Right lobe of liver (tissue), 6 donors: ENCODE measurements at regions not wholly inside any gene's neighbourhood (a gene's known extent, or its start where the extent isn't known, plus 50 kb on each side); places are given as distances from the start of the nearest gene placed in this dataset.
A peak's percentile ranks its signal among the peaks of the same experiment; 100 is the strongest.

Experiments
- ATAC-seq, 4 donors: fragments of 200-7000 bp; cut with Tn5 transposase; one replicate each; pipeline ENCODE4 v1.9.1; 2020; ENCODE audit warnings: mild to moderate bottlenecking in 4 of 4, moderate library complexity in 4 of 4
- DNase-seq, 3 donors: peaks; one replicate each; pipeline ENCODE4 v3.0.0-alpha.2; 2020
- H3K27ac ChIP-seq, 3 donors: fragments of 200-600 bp; one replicate each; pipeline ENCODE4 v1.8.0; 2022
- H3K27me3 ChIP-seq, 2 donors: fragments of 200-600 bp; one replicate each; pipeline ENCODE4 v1.8.0; 2022
- H3K36me3 ChIP-seq, 4 donors: fragments of 200-600 bp; sonication (generic) in 1 of 4; one replicate each; pipeline versions ENCODE4 v1.5.1 to v1.8.0; 2017 to 2022; ENCODE audit warnings: control low read depth in 1 of 4
- H3K4me1 ChIP-seq, 4 donors: fragments of 200-600 bp; sonication (generic) in 1 of 4; one replicate each; pipeline versions ENCODE4 v1.5.1 to v1.8.0; 2017 to 2022; ENCODE audit warnings: control low read depth in 1 of 4
- H3K4me3 ChIP-seq, 3 donors: fragments of 200-600 bp; one replicate each; pipeline ENCODE4 v1.8.0; 2022
- H3K9me3 ChIP-seq, 4 donors: fragments of 200-600 bp; sonication (generic) in 1 of 4; one replicate each; pipeline versions ENCODE4 v1.5.1 to v1.8.0; 2017 to 2022; ENCODE audit warnings: control low read depth in 1 of 4
- CTCF ChIP-seq, 4 donors: fragments of 200-600 bp in 3 of 4; fragments of 450-650 bp in 1 of 4; IDR thresholded peaks; one replicate each; pipeline versions ENCODE4 v1.5.1 to v1.8.0; 2016 to 2022; ENCODE audit warnings: antibody characterized with exemption in 4 of 4, mild to moderate bottlenecking in 2 of 4
- POLR2A ChIP-seq: fragments of 450-650 bp; IDR thresholded peaks from one replicate; pipeline ENCODE4 v1.6.1; 2017; ENCODE audit warnings: antibody characterized with exemption, mild to moderate bottlenecking
- WGBS: methylation state at CpG from one replicate; pipeline ENCODE4 v1.1.6; 2018; ENCODE audit warnings: low coverage, low lambda C conversion rate; ENCODE audit not compliant: insufficient coverage; ENCODE audit errors: missing lambda C conversion rate; 5-methylcytosine and 5-hydroxymethylcytosine counted together
- intact Hi-C, 2 donors: fragments of 100-400 bp; cut with DNase I; formaldehyde crosslinking; loops; one replicate each; pipeline versions ENCODE4 v1.11.2 to v1.14.1; 2022
- donor health status: DM: no; HTN: yes; CAD: no.
- donor health status: DM: no; HTN: no; CAD: no.
- donor health status: DM: no; HTN: no; CAD: no.
- donor health status: DM: no; HTN: yes; CAD: no.
- donor health status: DM: no; HTN: yes; CAD: no.

- intact Hi-C loops = no loop called here
- DNase-seq (no peak), ATAC-seq (no peak)
- no peaks in the 10 kb centered on the region for H3K27me3 ChIP-seq
- no peaks in the 10 kb centered on the region for H3K36me3 ChIP-seq
- H3K4me3 ChIP-seq = no peak overlapping the region
- H3K4me1 ChIP-seq = peaks cover 0 to 23% (median 9%) of the 10 kb centered on the region in 4 donors
- H3K9me3 ChIP-seq = no peaks in the 10 kb centered on the region
- TF ChIP-seq CTCF (IDR thresholded peaks at IDR 0.05) = no peak
- TF ChIP-seq POLR2A = no peak
- no peak overlapping the region for H3K27ac ChIP-seq
Measured at GRCh38 chr12:19890024-19890423, 450.7 kb downstream of the AEBP2 start.

- Histone ChIP-seq H3K36me3 (no peaks in the 10 kb centered on the region), H3K9me3 (no peaks in the 10 kb centered on the region), H3K4me1 (peaks cover 0 to 4% (median under 1%) of the 10 kb centered on the region in 4 donors), H3K27me3 (no peaks in the 10 kb centered on the region), H3K27ac (no peak overlapping the region), H3K4me3 (no peak overlapping the region)
- TF ChIP-seq POLR2A (no peak), CTCF (IDR thresholded peaks at IDR 0.05) (no peak)
- WGBS = 55% methylated on average over 4 of the region's 4 CpGs
- intact Hi-C loops = no loop called here
- no peak for ATAC-seq
- DNase-seq = no peak
Measured at GRCh38 chr12:19891936-19892591, 452.8 kb downstream of the AEBP2 start.

GRCh38 chr12:19893514-19893913, 454.2 kb downstream of the AEBP2 start:
- Histone ChIP-seq H3K36me3 (no peaks in the 10 kb centered on the region), H3K4me1 (peaks cover 0 to 3% (median 0%) of the 10 kb centered on the region in 4 donors), H3K4me3 (no peak overlapping the region), H3K27me3 (no peaks in the 10 kb centered on the region), H3K9me3 (no peaks in the 10 kb centered on the region), H3K27ac (no peak overlapping the region)
- peak; percentile 93 to 99 (median 98) for ATAC-seq
- WGBS = 61% methylated on average over 1 of the region's 1 CpG
- intact Hi-C loops = no loop called here
- TF ChIP-seq POLR2A = no peak
- peak; percentile 30 to 52 (median 39) for TF ChIP-seq CTCF (IDR thresholded peaks at IDR 0.05)
- DNase-seq = no peak

GRCh38 chr12:19894050-19894449, 454.8 kb downstream of the AEBP2 start:
- Histone ChIP-seq H3K9me3 (no peaks in the 10 kb centered on the region), H3K27me3 (no peaks in the 10 kb centered on the region), H3K4me3 (no peak overlapping the region), H3K27ac (no peak overlapping the region), H3K36me3 (no peaks in the 10 kb centered on the region), H3K4me1 (peaks cover 0 to 3% (median 0%) of the 10 kb centered on the region in 4 donors)
- DNase-seq (no peak), ATAC-seq (peak in 1 of 4 donors; percentile 55)
- intact Hi-C loops = no loop called here
- no peak for TF ChIP-seq CTCF (IDR thresholded peaks at IDR 0.05)
- no peak for TF ChIP-seq POLR2A
- 42% methylated on average over 1 of the region's 1 CpG for WGBS

- Histone ChIP-seq H3K4me3 (no peak overlapping the region), H3K9me3 (no peaks in the 10 kb centered on the region), H3K36me3 (no peaks in the 10 kb centered on the region), H3K4me1 (peaks cover 0 to 3% (median 0%) of the 10 kb centered on the region in 4 donors), H3K27ac (no peak overlapping the region), H3K27me3 (no peaks in the 10 kb centered on the region)
- WGBS = 53% methylated on average over 5 of the region's 5 CpGs
- TF ChIP-seq POLR2A = no peak
- no peak for TF ChIP-seq CTCF (IDR thresholded peaks at IDR 0.05)
- intact Hi-C loops = no loop called here
- DNase-seq = no peak
- peak in 1 of 4 donors; percentile 17 for ATAC-seq
Measured at GRCh38 chr12:19894803-19895202, 455.5 kb downstream of the AEBP2 start.
